Neural cell (in vitro differentiated cells): ENCODE measurements at regions not wholly inside any gene's neighbourhood (a gene's known extent, or its start where the extent isn't known, plus 50 kb on each side); places are given as distances from the start of the nearest gene placed in this dataset.

Experiments used
- EZH2 ChIP-seq: fragments of 200-600, 300-800 bp; shearing (Covaris generic), sonication (generic); IDR thresholded peaks from 2 replicates; pipeline ENCODE4 v1.6.1; 2014; ENCODE audit warnings: antibody characterized with exemption, low read length, borderline replicate concordance, mild to moderate bottlenecking; ENCODE audit not compliant: insufficient read depth, poor library complexity, severe bottlenecking
- POLR2AphosphoS5 ChIP-seq: IDR thresholded peaks from 2 replicates; pipeline ENCODE4 v1.6.1; 2012
- RAD21 ChIP-seq: fragments of 450-650 bp; conservative IDR thresholded peaks from 2 replicates; pipeline ENCODE4 v1.6.1; 2014; ENCODE audit warnings: antibody characterized with exemption, mild to moderate bottlenecking, moderate library complexity
- TF ChIP-seq, protein P1 (sequence below): fragments of 450-650 bp; IDR thresholded peaks from 2 replicates; pipeline ENCODE4 v1.5.1; 2014; ENCODE audit warnings: antibody characterized with exemption, mild to moderate bottlenecking, moderate library complexity; ENCODE audit not compliant: poor library complexity, severe bottlenecking

DNA sequence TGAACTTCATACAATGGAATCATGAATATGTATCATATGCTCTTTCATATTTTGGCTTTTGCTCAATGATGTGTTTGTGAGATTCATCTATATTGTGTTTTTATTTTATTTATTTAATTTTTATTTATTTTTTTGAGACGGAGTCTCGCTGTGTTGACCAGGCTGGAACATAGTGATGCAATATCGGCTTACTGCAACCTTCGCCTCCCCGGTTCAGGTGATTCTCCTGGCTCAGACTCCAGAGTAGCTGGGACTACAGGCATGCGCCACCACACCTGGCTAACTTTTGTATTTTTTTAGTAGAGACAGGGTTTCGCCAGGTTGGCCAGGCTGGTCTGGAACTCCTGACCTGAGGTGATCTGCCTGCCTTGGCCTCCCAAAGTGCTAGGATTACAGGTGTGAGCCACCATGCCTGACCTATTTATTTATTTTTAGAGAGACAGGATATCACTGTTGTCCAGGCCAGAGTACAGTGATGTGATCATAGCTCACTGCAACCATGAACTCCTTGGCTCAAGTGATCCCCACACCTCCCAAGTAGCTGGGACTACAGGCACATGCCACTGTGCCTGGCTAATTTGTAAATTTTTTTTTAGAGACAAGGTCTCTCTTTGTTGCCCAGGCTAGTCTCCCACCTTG is 74.5 kb downstream of the TET3 start:
- TF ChIP-seq, protein P1, sequence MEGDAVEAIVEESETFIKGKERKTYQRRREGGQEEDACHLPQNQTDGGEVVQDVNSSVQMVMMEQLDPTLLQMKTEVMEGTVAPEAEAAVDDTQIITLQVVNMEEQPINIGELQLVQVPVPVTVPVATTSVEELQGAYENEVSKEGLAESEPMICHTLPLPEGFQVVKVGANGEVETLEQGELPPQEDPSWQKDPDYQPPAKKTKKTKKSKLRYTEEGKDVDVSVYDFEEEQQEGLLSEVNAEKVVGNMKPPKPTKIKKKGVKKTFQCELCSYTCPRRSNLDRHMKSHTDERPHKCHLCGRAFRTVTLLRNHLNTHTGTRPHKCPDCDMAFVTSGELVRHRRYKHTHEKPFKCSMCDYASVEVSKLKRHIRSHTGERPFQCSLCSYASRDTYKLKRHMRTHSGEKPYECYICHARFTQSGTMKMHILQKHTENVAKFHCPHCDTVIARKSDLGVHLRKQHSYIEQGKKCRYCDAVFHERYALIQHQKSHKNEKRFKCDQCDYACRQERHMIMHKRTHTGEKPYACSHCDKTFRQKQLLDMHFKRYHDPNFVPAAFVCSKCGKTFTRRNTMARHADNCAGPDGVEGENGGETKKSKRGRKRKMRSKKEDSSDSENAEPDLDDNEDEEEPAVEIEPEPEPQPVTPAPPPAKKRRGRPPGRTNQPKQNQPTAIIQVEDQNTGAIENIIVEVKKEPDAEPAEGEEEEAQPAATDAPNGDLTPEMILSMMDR = no peak
- TF ChIP-seq POLR2AphosphoS5 (no peak), EZH2 (no peak), RAD21 (no peak)
